Activated CD8-positive, alpha-beta memory T cell treated with anti-CD3 and anti-CD28 coated beads for 48 hours (primary cell): ENCODE measurements at regions not wholly inside any gene's neighbourhood (a gene's known extent, or its start where the extent isn't known, plus 50 kb on each side); places are given as distances from the start of the nearest gene placed in this dataset.

Experiments
- DNase-seq, 3 experiments: peaks; one replicate each; pipeline ENCODE4 v3.0.0-alpha.2; 2020; ENCODE audit warnings: low read depth in 2 of 3, low spot score in 2 of 3

DNA sequence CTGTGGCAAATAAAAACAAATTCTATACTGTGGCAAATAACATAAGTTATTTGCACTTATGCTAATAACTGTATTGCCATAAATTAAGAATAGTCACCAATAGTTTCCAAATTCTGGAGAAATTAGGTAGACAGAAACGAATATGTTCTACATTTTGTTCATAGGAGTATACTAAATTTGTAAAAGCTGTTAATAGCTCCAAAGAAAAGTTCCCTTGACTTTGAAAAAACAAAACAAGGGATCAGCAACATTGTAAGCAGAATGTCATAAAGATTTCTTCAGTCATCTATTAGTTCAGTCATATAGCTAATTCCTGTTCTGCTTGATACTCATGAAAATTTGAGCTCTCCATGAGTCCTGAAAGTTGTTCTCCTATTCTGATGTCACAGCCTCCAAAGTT is 1472.8 kb downstream of the C4orf33 start:
- DNase-seq = no peak

DNA sequence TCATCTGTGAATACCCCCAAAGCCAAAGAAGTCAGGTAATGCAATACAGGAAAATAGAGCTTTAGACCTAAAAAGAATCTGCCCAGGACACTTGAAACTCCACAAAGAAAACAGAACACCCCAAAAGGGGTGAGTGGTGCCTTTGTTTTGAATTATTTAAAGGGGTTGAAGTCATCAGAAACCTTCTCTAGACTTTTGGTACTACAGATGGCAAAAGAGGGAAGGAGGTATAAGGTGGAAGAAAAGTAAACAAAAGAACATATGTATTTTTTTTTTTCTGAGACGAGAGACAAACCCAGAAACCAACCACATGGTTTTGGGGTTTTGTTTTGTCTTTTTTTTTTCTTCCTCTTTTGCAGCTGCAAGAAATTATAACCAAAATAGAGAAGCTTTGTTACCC is 1477.8 kb downstream of the C4orf33 start:
- no peak for DNase-seq

DNA sequence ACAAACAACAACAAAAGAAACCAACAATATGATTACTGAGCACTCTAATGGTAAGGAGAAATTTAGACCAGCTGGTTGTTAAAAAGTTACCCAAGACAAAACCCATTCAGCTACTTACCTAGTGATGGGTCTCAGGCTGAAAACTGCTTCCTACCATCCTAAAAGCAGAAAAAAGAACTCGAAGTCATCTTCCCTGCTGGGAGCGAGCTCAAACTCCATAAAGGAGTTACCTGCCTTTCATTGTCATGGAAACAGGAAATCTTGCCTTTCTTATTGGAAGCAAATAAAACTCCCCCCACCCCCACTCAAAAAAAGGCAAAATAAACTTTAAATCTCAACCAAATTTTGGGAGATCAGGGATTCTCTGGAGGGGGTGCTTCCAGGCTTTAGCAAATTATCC is 1478.3 kb downstream of the C4orf33 start:
- DNase-seq = no peak

DNA sequence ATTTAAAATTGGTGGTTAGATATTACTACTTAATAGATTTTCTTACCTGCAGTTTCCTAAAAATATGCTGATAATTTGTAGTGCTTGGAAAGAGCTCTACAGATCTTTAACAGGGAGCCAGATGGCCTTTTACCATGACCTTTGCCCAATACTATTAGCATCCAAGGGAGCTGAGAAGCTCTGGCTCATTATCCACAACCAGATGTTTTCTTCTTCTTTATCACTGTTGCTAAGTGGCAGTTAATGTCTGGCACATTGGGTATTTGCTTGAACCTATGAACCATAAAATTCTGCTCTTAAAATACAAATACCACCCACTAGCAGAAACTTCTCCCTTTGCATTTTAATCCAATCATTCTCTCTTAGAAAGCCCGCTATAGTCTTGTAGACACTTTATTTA is 1480.3 kb downstream of the C4orf33 start:
- no peak for DNase-seq

DNA sequence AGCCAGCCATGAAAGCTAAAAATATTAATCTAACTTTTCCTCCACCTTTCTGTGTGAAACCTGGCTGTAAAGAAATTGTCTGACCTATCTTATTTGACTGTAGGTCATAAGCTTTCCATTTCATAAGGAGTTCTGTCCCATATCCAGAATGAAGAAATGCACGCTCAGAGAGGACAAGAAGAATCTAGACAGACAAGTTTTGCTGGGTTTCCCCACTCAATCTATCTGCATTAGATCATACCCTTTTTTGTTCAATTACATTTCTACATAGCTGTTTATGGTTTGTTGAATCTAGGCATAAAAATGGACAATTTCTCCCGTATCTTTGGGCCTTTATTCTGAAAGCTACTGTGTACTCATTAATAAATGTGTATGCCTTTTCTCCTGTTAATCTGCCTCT is 1495.1 kb downstream of the C4orf33 start:
- no peak for DNase-seq

DNA sequence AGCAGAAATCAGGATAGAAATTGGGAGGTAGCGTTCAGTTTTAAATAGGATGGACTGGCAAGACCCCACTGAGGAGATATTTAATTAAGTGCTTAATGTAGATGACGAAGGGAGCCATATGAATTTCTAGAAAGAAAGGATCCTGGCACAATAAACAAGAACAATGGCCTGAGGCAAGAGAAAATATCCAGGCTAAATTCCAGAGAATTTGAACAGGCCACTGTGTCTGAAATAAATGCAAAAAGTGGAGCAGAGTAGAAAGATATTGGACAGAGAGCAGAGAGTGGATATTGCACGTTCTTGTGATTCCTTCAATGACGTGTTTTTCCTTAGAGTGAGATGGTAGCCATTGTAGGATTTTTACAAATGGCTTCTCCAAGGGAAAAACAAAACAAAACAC is 1504.8 kb downstream of the C4orf33 start:
- no peak for DNase-seq

DNA sequence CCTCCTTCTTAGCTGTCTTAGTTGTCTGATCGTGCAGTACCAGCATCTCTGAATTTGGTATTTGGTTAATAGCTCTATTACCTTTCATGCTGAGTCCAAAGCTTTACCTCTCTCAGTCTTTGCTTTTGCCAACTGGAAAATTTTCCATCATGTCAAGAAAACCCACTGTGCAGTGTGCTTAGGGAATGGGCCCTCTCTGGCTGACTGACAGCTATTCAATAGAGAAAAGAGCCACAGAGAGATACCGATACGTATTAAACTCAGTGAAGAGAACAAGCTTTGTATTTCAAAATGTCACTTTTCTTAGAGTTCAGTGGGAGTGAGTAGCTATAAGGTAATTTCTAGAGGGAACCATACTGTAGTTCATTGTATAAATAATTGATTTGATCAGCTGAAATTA is 1507.1 kb downstream of the C4orf33 start:
- no peak for DNase-seq

DNA sequence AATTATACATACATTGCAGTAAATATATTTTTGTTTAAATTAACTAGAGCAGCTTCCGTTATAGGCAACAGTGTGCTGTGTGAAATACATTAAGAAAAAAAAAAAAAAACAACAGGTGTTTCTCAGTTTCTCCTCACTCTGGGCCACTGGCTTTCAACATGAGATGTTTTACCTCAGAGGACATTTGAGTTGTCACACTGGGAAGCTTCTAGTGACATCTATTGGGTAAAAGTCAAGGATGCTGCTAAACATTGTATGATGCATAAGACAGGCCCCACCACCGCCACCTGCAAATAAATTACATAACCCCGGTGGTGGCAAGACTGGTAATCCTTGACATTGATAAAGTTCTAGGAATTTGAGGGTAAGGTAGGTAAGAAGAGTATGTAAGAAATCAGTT is 1512.2 kb downstream of the C4orf33 start:
- no peak for DNase-seq

DNA sequence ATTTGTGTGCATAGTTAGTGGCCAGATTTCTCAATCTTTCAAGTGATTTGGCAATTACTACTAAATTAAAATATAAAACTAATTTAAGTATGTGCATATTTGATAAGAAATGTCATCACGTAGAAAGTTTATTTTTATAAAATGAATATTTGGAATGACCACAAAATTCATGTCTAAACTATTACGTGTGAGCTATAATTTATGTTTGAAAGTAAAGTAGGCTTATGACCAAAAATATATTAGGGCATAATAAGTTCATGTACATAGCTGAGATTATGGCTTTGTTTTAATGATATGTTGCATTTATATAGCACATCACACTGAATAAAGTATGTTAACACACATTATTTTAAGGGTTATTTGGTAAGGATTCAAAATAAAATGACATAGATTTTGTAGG is 1532.6 kb downstream of the C4orf33 start:
- no peak for DNase-seq

DNA sequence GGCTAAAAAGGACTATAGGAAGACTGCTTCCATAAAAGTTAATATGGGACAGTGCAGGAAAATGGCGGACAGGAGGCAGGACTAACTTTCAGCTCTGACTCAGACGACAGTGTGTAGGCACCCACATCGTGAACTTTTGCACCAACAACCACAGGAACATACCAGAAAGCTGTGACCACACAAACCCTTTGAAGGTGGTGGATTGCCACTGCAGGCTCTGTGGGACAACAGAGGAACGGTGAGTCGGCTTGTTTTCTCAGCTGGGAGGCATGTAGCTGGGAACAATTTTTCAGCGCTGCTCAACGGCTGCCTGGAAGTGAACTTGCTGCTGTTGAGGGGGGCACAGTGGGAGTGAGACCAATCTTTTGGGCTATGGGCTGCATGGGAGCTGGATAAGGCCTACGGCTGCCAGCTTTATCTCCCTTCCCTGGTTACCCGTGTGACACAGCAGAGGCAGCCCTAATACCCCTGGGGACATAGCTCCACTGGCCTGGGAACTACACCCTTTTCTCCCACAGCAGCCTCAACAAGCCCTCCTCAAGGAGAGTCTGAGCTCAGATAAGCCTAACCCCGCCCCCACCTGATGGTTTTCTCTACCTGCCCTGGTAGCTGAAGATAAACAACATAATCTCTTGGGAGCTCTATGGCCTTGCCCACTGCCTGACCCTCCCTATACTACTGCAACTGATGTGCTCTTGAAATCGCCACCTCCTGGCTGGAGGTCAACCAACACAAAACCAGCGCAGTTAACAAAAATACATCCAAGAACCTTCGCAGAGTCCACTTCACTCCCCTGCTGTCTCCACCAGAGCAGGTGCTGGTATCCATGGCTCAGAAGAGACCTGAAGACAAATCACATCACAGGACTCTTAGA is 1537.0 kb downstream of the C4orf33 start:
- no peak for DNase-seq

DNA sequence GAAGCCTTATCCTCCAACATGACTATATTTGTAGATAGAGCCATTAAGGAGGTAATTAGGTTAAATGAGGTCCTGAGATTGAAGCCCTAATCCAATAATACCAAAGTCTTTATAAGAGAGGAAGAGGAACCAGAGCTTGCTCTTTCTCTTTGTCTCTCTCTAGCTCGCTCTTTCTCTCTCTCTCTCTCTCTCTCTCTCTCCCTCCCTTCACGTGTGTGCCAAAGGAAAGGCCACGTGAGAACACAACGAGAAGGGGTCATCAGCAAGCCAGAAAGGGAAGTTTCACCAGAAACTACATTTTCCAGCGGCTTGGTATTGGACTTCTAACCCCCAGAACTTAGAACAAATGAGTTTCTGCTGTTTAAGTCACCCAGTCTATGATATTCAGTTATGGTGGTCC is 1540.5 kb downstream of the C4orf33 start:
- DNase-seq = no peak

DNA sequence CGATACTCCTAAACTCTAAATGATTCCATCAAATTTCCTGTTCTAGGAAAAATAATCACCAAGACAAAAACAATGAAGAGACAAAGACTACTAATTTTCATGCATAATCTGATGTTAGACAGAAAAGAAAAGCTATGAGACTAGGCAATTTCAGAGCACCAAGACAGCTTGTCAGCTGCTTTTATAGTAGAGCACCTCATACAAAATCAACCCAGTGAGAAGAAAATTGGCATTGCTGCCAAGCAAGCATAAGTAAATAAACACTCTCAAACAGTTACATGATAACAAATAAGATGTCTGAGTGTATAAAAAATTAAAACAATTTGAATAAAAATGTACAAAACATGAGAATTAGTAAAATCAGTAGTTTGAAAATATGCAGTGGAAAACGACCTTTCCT is 1544.6 kb downstream of the C4orf33 start:
- DNase-seq = no peak

DNA sequence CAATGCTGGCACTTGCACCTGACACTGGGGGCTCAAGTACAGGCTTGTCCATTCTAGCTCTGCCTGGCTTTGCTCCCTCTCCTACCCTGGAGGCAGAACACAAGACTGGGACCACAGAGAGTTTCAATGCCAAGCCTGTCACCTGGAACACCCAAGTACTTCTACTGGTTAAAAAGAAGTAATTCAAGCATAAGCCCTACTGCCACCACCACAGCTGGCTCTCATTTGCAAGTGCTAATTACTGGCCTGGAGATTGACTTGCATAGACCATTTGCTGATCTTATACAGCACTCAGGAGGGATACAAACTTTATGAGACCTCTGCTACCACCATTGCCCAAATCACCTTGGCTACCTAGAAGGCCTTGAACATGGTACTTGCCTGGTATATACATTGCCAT is 1550.9 kb downstream of the C4orf33 start:
- DNase-seq = no peak

DNA sequence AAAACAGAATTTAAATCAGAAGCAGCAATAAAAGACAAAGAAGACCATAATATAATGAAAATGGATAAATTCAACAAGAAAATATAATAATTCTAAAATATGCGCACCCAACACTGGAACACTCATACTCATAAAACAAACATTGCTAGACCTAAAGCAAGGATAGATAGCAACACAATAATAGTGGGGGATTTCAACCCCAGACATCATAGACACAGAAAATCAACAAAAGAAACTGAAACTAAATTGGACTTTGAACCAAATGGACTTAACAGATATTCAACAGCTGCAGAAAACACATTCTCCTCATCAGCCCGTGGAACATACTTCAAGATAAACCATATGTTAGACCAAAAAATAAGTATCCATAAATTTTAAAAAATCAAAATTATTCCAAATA is 1552.6 kb downstream of the C4orf33 start:
- DNase-seq = no peak

DNA sequence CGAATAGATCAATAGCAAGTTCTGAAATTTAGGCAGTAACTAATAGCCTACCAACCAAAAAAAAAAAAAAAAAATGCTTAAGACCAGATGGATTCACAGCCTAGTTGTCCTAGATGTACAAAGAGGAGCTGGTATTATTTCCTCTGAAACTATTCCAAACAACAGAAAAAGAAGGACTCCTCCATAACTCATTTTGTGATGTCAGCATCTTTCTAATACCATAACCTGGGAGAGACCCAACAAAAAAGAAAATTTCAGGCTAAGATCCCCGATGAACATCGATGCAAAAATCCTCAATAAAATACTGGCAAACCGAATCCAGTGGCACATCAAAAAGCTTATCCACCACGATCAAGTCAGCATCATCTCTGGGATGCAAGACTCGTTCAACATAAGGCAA is 1557.9 kb downstream of the C4orf33 start:
- no peak for DNase-seq

DNA sequence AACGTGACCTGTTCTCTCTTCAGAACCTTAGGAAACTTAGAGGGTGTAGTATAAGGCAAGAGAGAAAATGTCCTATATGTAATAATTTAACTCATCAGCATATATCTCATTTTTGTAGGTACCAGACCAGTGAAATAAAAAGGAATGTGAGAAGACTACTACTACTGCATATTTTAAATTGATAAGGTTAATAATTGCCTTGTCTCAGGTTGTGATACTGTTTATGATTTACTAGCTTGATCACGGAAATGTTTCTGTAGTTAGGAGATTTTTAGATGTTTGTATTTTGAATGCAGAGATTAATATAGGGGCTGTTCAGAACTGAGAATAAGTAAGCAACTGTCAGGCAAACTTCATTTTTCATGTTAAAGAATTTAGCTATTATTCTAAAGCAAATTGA is 1563.4 kb downstream of the C4orf33 start:
- DNase-seq = no peak

DNA sequence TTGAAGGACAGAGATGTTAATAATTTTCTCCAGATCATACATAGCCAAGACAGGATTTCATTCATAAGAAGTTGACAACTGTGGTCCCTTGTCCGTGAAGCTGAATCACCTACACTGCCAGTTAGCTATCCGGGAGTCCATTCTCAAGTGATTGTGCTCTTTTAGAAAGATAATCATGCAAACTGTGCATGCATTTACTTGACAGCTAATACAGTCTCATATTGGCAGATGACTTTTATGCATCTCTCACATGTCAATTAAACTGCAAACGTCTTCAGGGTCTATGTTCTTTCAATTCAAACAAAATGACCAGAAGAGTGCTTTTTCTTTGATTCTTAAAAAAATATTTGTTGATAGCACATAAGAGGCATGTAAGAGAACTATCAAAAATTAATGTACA is 1572.9 kb downstream of the C4orf33 start:
- no peak for DNase-seq

DNA sequence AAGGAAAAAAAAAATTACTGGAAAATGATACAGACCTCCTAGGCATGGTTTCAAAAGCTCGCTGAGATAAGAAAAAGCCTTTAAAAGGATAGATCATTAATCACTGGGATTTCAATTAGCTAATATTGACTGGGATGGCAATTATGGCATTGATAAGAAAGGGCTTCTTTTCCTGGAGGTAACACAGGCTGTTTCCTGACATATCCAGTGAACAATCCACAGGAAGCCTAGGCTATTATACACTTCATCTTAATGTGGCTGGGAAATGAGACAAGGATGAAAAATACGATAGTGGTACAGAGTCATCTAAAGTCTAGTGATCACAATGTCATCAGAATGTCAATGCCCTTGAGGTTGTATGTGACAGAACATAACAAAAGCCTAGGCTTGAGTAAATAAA is 1579.3 kb downstream of the C4orf33 start:
- no peak for DNase-seq

DNA sequence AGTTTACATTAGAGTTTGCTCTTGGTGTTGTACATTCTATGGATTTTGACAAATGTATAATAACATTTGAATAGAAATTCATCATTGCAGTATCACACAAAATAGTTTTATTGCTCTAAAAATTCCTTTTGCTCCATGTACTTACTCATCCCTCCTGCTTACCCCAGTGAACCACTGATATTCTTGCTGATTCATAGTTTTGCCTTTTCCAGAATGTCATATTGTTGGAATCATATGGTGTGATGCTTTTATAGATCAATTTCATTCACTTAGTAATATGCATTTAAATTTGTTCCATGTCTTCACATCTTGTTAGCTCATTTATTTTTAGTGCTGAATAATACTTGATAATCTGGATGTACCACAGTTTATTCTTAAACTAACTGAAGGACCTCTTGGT is 1593.2 kb downstream of the C4orf33 start:
- no peak for DNase-seq

DNA sequence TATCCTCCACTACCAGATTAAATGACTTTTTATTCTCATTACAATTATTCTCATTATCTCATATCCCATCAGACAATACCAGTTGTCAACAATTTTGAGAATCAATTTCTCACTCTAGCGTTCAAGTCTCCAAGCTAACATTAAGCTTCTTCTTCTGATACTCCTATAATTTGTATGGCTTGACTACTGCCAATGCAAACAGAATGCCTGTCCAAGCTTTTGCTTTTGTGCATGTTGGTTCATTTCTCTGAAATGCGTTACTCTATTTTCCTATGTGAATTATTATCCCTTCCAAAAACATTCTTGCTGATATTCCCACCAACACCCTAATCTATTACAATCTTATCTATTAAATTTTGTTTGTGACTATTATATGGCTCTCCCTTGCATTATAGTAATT is 1602.3 kb downstream of the C4orf33 start:
- no peak for DNase-seq

DNA sequence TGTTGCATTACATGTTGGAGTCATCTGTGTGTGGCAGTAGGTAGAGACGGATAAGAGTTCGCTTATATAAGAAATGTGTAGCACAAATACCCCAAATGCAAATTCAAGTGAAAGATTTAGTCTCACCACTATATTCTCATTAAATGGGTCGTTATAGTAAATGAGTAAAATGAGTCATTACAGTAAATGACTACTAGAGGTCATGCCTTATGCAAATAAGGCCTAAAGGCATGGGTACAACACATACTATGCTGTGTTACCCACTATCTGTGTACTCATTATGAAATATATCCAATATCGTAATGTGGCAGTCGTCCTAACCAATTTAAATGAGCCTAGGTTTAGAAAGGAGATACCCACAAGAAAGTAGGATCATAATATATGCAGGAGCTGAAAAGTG is 1603.1 kb downstream of the C4orf33 start:
- no peak for DNase-seq

DNA sequence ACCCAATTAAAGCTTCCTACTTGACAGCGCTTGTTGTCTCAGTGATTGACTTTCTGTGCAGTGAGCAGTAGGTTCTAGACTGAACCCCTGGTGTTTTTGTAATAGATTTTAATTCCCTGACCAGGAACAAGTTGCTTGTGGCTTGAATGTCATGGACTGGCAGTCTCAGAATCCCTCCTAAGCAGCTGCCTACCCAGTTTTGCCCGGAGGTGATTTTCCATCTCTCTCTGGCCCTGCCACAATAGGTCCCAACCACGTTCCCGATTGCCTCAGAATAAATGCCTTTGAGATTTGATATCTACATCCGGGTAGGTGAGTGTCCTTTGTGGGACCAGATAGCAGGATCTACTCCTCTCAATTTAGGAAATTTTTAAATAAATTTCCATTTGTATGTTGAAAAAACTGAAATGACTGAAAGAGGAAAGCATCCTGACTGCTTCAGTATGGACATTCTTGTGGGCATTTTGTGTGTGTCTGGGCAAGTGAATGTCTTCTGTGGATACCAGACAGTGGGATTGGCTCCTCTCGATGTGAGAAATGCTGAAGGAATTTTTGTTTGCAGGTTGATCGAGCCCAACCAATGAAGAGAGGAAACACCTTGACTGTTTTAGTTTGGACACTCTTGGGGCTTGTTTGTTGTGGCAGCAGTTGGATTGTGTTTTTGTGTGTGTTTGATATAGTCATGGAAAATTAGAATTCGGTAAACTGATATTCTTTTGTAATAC is 1607.4 kb downstream of the C4orf33 start:
- DNase-seq = no peak

DNA sequence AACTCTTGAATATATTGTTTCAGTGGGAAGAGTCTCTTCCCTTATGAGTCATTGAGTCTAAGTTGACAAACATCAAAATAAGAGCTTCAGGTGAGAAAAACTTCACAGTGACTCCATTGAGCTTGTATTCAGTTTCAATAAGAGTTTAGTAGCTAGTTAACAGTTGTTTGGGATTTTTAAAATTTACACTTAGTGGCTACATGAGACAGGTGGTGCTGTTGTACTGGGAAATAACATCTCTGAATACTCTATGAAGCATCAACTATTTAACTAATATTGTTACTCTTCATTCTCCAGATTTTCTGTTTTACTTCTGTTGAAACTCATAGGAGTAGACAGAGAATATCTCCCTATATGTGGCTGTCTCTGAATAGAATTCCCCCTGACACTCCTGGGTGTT is 1609.1 kb downstream of the C4orf33 start:
- DNase-seq = no peak
